Uterus (tissue), 3 donors: ENCODE measurements at regions not wholly inside any gene's neighbourhood (a gene's known extent, or its start where the extent isn't known, plus 50 kb on each side); places are given as distances from the start of the nearest gene placed in this dataset.

Experiments used
- DNase-seq, 2 donors: peaks; one replicate each; pipeline ENCODE4 v3.0.0-alpha.2; 2019 to 2020
- H3K27ac ChIP-seq, 2 donors: fragments of 200-600 bp; sonication (generic); 1 replicate in 1 of 2; 2 replicates in 1 of 2; pipeline ENCODE4 v1.5.1; 2016 to 2018
- H3K27me3 ChIP-seq, 2 donors: fragments of 200-600 bp; sonication (generic); one replicate each; pipeline ENCODE4 v1.5.1; 2018 to 2019; ENCODE audit warnings: control low read depth in 1 of 2
- H3K36me3 ChIP-seq, 2 donors: fragments of 200-600 bp; sonication (generic); one replicate each; pipeline ENCODE4 v1.5.1; 2019; ENCODE audit warnings: control low read depth in 1 of 2
- H3K4me1 ChIP-seq, 2 donors: fragments of 200-600 bp; sonication (generic); one replicate each; pipeline ENCODE4 v1.5.1; 2018 to 2019; ENCODE audit warnings: control low read depth in 1 of 2
- H3K4me3 ChIP-seq, 2 donors: fragments of 200-600 bp; sonication (generic); 1 replicate in 1 of 2; 2 replicates in 1 of 2; pipeline ENCODE4 v1.5.1; 2018 to 2019; ENCODE audit warnings: mild to moderate bottlenecking in 1 of 2
- H3K9me3 ChIP-seq, 2 donors: fragments of 200-600 bp; sonication (generic); one replicate each; pipeline ENCODE4 v1.5.1; 2019; ENCODE audit warnings: control low read depth in 1 of 2
- CTCF ChIP-seq, 4 experiments: fragments of 200-600 bp in 2 of 4; fragments of 450-650 bp in 2 of 4; sonication (generic) in 2 of 4; IDR thresholded peaks; one replicate each; pipeline ENCODE4 v1.5.1; 2016 to 2019; ENCODE audit warnings: antibody characterized with exemption in 4 of 4, mild to moderate bottlenecking in 2 of 4, moderate library complexity in 1 of 4
- POLR2A ChIP-seq, 2 donors: fragments of 450-650 bp; IDR thresholded peaks; one replicate each; pipeline ENCODE4 v1.6.1; 2016; ENCODE audit warnings: antibody characterized with exemption in 2 of 2, mild to moderate bottlenecking in 1 of 2, moderate library complexity in 1 of 2
- intact Hi-C: fragments of 100-400 bp; cut with DNase I; formaldehyde crosslinking; loops from one replicate; pipeline ENCODE4 v1.15.1; 2023; ENCODE audit warnings: low total_unique reads
- donor health status: DM: yes; HTN: yes; CAD: no.

DNA sequence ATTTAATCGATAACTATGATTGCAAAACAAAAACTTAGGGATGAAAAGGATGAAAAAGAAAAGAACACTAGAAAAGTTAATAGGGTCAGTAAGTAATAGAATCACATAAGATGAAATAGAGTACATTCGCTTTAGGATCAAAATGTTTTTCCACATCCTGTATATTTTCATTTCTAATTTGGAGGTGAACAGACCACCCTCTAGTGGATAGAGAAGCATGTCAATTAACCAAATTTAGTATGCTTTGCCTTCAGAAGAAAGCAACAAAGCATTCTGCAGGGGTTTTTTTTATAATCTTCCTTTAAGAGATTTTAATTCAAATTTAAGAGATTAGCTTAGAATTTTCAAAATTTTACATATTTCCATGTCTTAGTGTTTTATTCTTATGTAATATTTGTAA lies 611.0 kb upstream of the SGCG start:
- H3K27ac ChIP-seq = no peak overlapping the region
- DNase-seq = no peak
- H3K9me3 ChIP-seq = no peaks in the 10 kb centered on the region
- intact Hi-C loops = no loop called here
- no peaks in the 10 kb centered on the region for H3K4me1 ChIP-seq
- no peaks in the 10 kb centered on the region for H3K36me3 ChIP-seq
- no peaks in the 10 kb centered on the region for H3K27me3 ChIP-seq
- TF ChIP-seq CTCF (IDR thresholded peaks at IDR 0.05) = no peak
- TF ChIP-seq POLR2A (IDR thresholded peaks at IDR 0.05) = no peak
- no peak overlapping the region for H3K4me3 ChIP-seq

DNA sequence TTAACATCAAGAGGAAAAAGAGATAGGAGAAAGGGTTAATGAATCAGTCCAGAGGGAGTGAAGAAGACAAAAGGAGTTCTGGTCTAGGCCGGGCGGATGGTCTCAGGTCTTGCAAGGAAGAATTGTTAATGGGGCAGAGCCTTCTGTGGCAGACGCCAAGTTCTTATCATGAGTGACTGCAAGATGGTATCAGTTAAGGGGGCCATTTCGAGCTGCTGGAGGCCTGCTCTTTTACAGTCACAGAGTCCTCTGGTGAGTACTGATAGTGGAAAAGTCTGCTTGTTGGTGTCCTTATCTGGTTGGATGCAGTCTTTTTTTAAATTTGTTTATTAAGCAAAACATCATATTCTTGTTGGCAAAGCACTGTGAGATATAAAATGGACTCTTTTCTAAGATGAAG lies 590.9 kb upstream of the SGCG start:
- no peaks in the 10 kb centered on the region for H3K4me1 ChIP-seq
- H3K4me3 ChIP-seq = no peak overlapping the region
- no peak overlapping the region for H3K27ac ChIP-seq
- no peaks in the 10 kb centered on the region for H3K36me3 ChIP-seq
- peaks cover 0 to 5% of the 10 kb centered on the region in 2 donors for H3K9me3 ChIP-seq
- no peak for TF ChIP-seq POLR2A (IDR thresholded peaks at IDR 0.05)
- no peak for TF ChIP-seq CTCF (IDR thresholded peaks at IDR 0.05)
- intact Hi-C loops = no loop called here
- no peak for DNase-seq
- no peaks in the 10 kb centered on the region for H3K27me3 ChIP-seq

DNA sequence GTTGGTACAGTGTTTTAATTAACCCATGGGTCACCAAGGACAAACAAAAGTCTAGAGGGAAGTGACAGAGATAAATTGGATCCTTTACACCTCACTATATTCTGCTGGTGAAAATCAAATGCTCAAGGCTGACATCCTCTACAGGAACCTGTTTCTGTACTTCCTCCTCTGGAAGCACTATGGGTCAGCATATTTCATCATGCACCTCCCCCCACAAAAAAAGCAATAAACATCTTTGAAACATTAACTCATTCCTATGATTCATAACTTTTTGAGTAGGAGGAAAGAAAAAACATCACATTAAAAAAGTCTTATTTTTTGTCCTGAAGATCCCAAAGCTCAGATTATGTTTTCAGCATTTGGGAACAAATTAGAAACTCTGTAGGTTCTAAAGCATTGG lies 588.3 kb upstream of the SGCG start:
- H3K4me1 ChIP-seq = no peaks in the 10 kb centered on the region
- no peaks in the 10 kb centered on the region for H3K27me3 ChIP-seq
- no peaks in the 10 kb centered on the region for H3K36me3 ChIP-seq
- H3K4me3 ChIP-seq = no peak overlapping the region
- TF ChIP-seq POLR2A (IDR thresholded peaks at IDR 0.05) = no peak
- no peak for TF ChIP-seq CTCF (IDR thresholded peaks at IDR 0.05)
- H3K27ac ChIP-seq = no peak overlapping the region
- no peaks in the 10 kb centered on the region for H3K9me3 ChIP-seq
- intact Hi-C loops = no loop called here
- no peak for DNase-seq

- H3K27me3 ChIP-seq = no peaks in the 10 kb centered on the region
- no peak for TF ChIP-seq POLR2A (IDR thresholded peaks at IDR 0.05)
- TF ChIP-seq CTCF (IDR thresholded peaks at IDR 0.05) = no peak
- intact Hi-C loops = no loop called here
- H3K4me1 ChIP-seq = peaks cover 0 to under 1% of the 10 kb centered on the region in 2 donors
- no peaks in the 10 kb centered on the region for H3K36me3 ChIP-seq
- no peak for DNase-seq
- H3K4me3 ChIP-seq = no peak overlapping the region
- H3K9me3 ChIP-seq = no peaks in the 10 kb centered on the region
- no peak overlapping the region for H3K27ac ChIP-seq
Measured at GRCh38 chr13:22594041-22594440, 586.7 kb upstream of the SGCG start.

GRCh38 chr13:22596171-22596863 lies 584.5 kb upstream of the SGCG start:
- intact Hi-C loops = no loop called here
- H3K27ac ChIP-seq = peak overlapping the region; percentile 62 to 65
- H3K36me3 ChIP-seq = no peaks in the 10 kb centered on the region
- no peak overlapping the region for H3K4me3 ChIP-seq
- no peak for TF ChIP-seq POLR2A (IDR thresholded peaks at IDR 0.05)
- TF ChIP-seq CTCF (IDR thresholded peaks at IDR 0.05) = no peak
- peaks cover 0 to 4% of the 10 kb centered on the region in 2 donors for H3K4me1 ChIP-seq
- no peaks in the 10 kb centered on the region for H3K9me3 ChIP-seq
- no peaks in the 10 kb centered on the region for H3K27me3 ChIP-seq
- no peak for DNase-seq
